ENCODE measurements at regions not wholly inside any gene's neighbourhood (a gene's known extent, or its start where the extent isn't known, plus 50 kb on each side); places are given as distances from the start of the nearest gene placed in this dataset.

GRCh38 chr13:107466326-107467099 lies 748.8 kb downstream of the LIG4 start:
- DNase-seq (ENCODE audit: low spot score) = no peak

GRCh38 chr13:107462501-107462900 lies 752.8 kb downstream of the LIG4 start:
- no peak for DNase-seq (ENCODE audit: low spot score)

GRCh38 chr13:107461751-107462150 lies 753.6 kb downstream of the LIG4 start:
- DNase-seq (ENCODE audit: low spot score) = no peak

GRCh38 chr13:107459430-107459829 lies 755.9 kb downstream of the LIG4 start:
- DNase-seq (ENCODE audit: low spot score) = no peak

- no peak for DNase-seq (ENCODE audit: low spot score)
Observed at GRCh38 chr13:107458269-107458668, 757.1 kb downstream of the LIG4 start.

- no peak for DNase-seq (ENCODE audit: low spot score)
Observed at GRCh38 chr13:107457686-107458085, 757.6 kb downstream of the LIG4 start.

- no peak for DNase-seq (ENCODE audit: low spot score)
Observed at GRCh38 chr13:107456431-107456830, 758.9 kb downstream of the LIG4 start.

GRCh38 chr13:107452833-107453232 lies 762.5 kb downstream of the LIG4 start:
- no peak for DNase-seq (ENCODE audit: low spot score)

GRCh38 chr13:107450931-107451330 lies 764.4 kb downstream of the LIG4 start:
- peak; percentile 50 for DNase-seq (ENCODE audit: low spot score)

GRCh38 chr13:107450431-107450830 lies 764.9 kb downstream of the LIG4 start:
- no peak for DNase-seq (ENCODE audit: low spot score)

- no peak for DNase-seq (ENCODE audit: low spot score)
Observed at GRCh38 chr13:107447591-107447990, 767.7 kb downstream of the LIG4 start.

- DNase-seq (ENCODE audit: low spot score) = peak; percentile 12
Observed at GRCh38 chr13:107441279-107441678, 774.1 kb downstream of the LIG4 start.

- no peak for DNase-seq (ENCODE audit: low spot score)
Observed at GRCh38 chr13:107438251-107438650, 777.1 kb downstream of the LIG4 start.

GRCh38 chr13:107434347-107434746 lies 781.0 kb downstream of the LIG4 start:
- no peak for DNase-seq (ENCODE audit: low spot score)

- no peak for DNase-seq (ENCODE audit: low spot score)
Observed at GRCh38 chr13:107427536-107427935, 787.8 kb downstream of the LIG4 start.

GRCh38 chr13:107422421-107422820 lies 792.9 kb downstream of the LIG4 start:
- no peak for DNase-seq (ENCODE audit: low spot score)

GRCh38 chr13:107421951-107422350 lies 793.4 kb downstream of the LIG4 start:
- no peak for DNase-seq (ENCODE audit: low spot score)

GRCh38 chr13:107421028-107421427 lies 794.3 kb downstream of the LIG4 start:
- DNase-seq (ENCODE audit: low spot score) = no peak

GRCh38 chr13:107413005-107413404 lies 802.3 kb downstream of the LIG4 start:
- DNase-seq (ENCODE audit: low spot score) = no peak

GRCh38 chr13:107407074-107407473 lies 808.3 kb downstream of the LIG4 start:
- DNase-seq (ENCODE audit: low spot score) = no peak

- no peak for DNase-seq (ENCODE audit: low spot score)
Observed at GRCh38 chr13:107395927-107396662, 819.2 kb downstream of the LIG4 start.

- DNase-seq (ENCODE audit: low spot score) = no peak
Observed at GRCh38 chr13:107392205-107392604, 823.1 kb downstream of the LIG4 start.

GRCh38 chr13:107387525-107387924 lies 819.6 kb upstream of the ARGLU1 start:
- DNase-seq (ENCODE audit: low spot score) = no peak
